ENCODE measurements at regions not wholly inside any gene's neighbourhood (a gene's known extent, or its start where the extent isn't known, plus 50 kb on each side); places are given as distances from the start of the nearest gene placed in this dataset.

GRCh38 chr17:34827008-34827407 is 134.3 kb downstream of the CCT6B start:
- H3K9ac ChIP-seq (ENCODE audit: low read length), result no peak overlapping the region
- no peaks in the 10 kb centered on the region for H3K36me3 ChIP-seq (ENCODE audit: low read depth, low read length)
- ChIA-PET CTCF (no interaction called here), POLR2A (ENCODE audit: unreplicated experiment) (no interaction called here)
- no peak overlapping the region for H3K4me2 ChIP-seq (ENCODE audit: low read length)
- ATAC-seq (peak; percentile 43; the same call in 1 of the 2 replicates), DNase-seq (peak; percentile 6)
- H3K27ac ChIP-seq (ENCODE audit: low read length), result no peak overlapping the region
- no peaks in the 10 kb centered on the region for H3K79me2 ChIP-seq (ENCODE audit: low read length)
- intact Hi-C loops (cut with micrococcal nuclease), result no loop called here
- peaks cover 4% of the 10 kb centered on the region; the same call in 1 of the 2 replicates for H3K27me3 ChIP-seq (ENCODE audit: low read length)
- no peak overlapping the region for H2AFZ ChIP-seq (ENCODE audit: low read length)
- H3K4me1 ChIP-seq (ENCODE audit: insufficient read depth, low read length), result peaks cover 8% of the 10 kb centered on the region
- H3K4me3 ChIP-seq (ENCODE audit: low read length), result no peak overlapping the region
- H3K9me3 ChIP-seq (ENCODE audit: low read length), result no peaks in the 10 kb centered on the region
- TF ChIP-seq EZH2 (IDR thresholded peaks at IDR 0.05; ENCODE audit: low read length, unreplicated experiment) (no peak), CTCF (conservative IDR thresholded peaks at IDR 0.05; ENCODE audit: low read depth, low read length) (no peak), EZH2phosphoT487 (IDR thresholded peaks at IDR 0.05; ENCODE audit: borderline replicate concordance, low read length) (no peak)
- no TSS peak for BruUV-seq (replicated peaks)
- H3F3A ChIP-seq (ENCODE audit: low read length, unreplicated experiment), result no peaks in the 10 kb centered on the region
- no peaks in the 10 kb centered on the region for H4K20me1 ChIP-seq (ENCODE audit: low read length)
- no peaks in the 10 kb centered on the region for H3K9me2 ChIP-seq (replicated peaks; ENCODE audit: low read length)

- H3K4me2 ChIP-seq (ENCODE audit: low read length), result no peak overlapping the region; the same call in 1 of the 2 replicates
- no peaks in the 10 kb centered on the region for H3K27me3 ChIP-seq (ENCODE audit: low read length)
- ChIA-PET POLR2A (ENCODE audit: unreplicated experiment) (no interaction called here), CTCF (no interaction called here)
- no TSS peak for BruUV-seq (replicated peaks)
- no peak overlapping the region for H3K9ac ChIP-seq (ENCODE audit: low read length)
- no peaks in the 10 kb centered on the region for H3K9me3 ChIP-seq (ENCODE audit: low read length)
- ATAC-seq (peak; percentile 40), DNase-seq (peak; percentile 44)
- no peaks in the 10 kb centered on the region for H4K20me1 ChIP-seq (ENCODE audit: low read length)
- no peaks in the 10 kb centered on the region for H3K9me2 ChIP-seq (replicated peaks; ENCODE audit: low read length)
- H2AFZ ChIP-seq (ENCODE audit: low read length), result no peak overlapping the region
- no peak for TF ChIP-seq CTCF (conservative IDR thresholded peaks at IDR 0.05; ENCODE audit: low read depth, low read length)
- no peak for TF ChIP-seq EZH2phosphoT487 (IDR thresholded peaks at IDR 0.05; ENCODE audit: borderline replicate concordance, low read length)
- no peak for TF ChIP-seq EZH2 (IDR thresholded peaks at IDR 0.05; ENCODE audit: low read length, unreplicated experiment)
- H3K36me3 ChIP-seq (ENCODE audit: low read depth, low read length), result no peaks in the 10 kb centered on the region
- H3K4me1 ChIP-seq (ENCODE audit: insufficient read depth, low read length), result peaks cover 8% of the 10 kb centered on the region
- intact Hi-C loops (cut with micrococcal nuclease), result no loop called here
- H3K27ac ChIP-seq (ENCODE audit: low read length), result no peak overlapping the region
- H3K4me3 ChIP-seq (ENCODE audit: low read length), result no peak overlapping the region
- no peaks in the 10 kb centered on the region for H3K79me2 ChIP-seq (ENCODE audit: low read length)
- no peaks in the 10 kb centered on the region for H3F3A ChIP-seq (ENCODE audit: low read length, unreplicated experiment)
Measured at GRCh38 chr17:34826332-34826731, 134.9 kb downstream of the CCT6B start.

GRCh38 chr17:34825884-34826283 is 135.4 kb downstream of the CCT6B start:
- H3K79me2 ChIP-seq (ENCODE audit: low read length), result no peaks in the 10 kb centered on the region
- no peaks in the 10 kb centered on the region for H3K27me3 ChIP-seq (ENCODE audit: low read length)
- no peaks in the 10 kb centered on the region for H4K20me1 ChIP-seq (ENCODE audit: low read length)
- H3K4me2 ChIP-seq (ENCODE audit: low read length), result no peak overlapping the region
- ATAC-seq (no peak), DNase-seq (no peak)
- peaks cover 8% of the 10 kb centered on the region for H3K4me1 ChIP-seq (ENCODE audit: insufficient read depth, low read length)
- ChIA-PET CTCF (no interaction called here), POLR2A (ENCODE audit: unreplicated experiment) (no interaction called here)
- no peak overlapping the region for H2AFZ ChIP-seq (ENCODE audit: low read length)
- no TSS peak for BruUV-seq (replicated peaks)
- TF ChIP-seq EZH2 (IDR thresholded peaks at IDR 0.05; ENCODE audit: low read length, unreplicated experiment), result no peak
- no peak for TF ChIP-seq EZH2phosphoT487 (IDR thresholded peaks at IDR 0.05; ENCODE audit: borderline replicate concordance, low read length)
- no peak for TF ChIP-seq CTCF (conservative IDR thresholded peaks at IDR 0.05; ENCODE audit: low read depth, low read length)
- H3K36me3 ChIP-seq (ENCODE audit: low read depth, low read length), result no peaks in the 10 kb centered on the region
- no peaks in the 10 kb centered on the region for H3K9me3 ChIP-seq (ENCODE audit: low read length)
- H3K27ac ChIP-seq (ENCODE audit: low read length), result no peak overlapping the region
- intact Hi-C loops (cut with micrococcal nuclease), result no loop called here
- H3K9ac ChIP-seq (ENCODE audit: low read length), result no peak overlapping the region
- H3F3A ChIP-seq (ENCODE audit: low read length, unreplicated experiment), result no peaks in the 10 kb centered on the region
- H3K9me2 ChIP-seq (replicated peaks; ENCODE audit: low read length), result no peaks in the 10 kb centered on the region
- H3K4me3 ChIP-seq (ENCODE audit: low read length), result no peak overlapping the region

Measured in PC-3 (cell line).